Ovary (tissue), 3 donors: ENCODE measurements at regions not wholly inside any gene's neighbourhood (a gene's known extent, or its start where the extent isn't known, plus 50 kb on each side); places are given as distances from the start of the nearest gene placed in this dataset.

Experiments
- CTCF ChIP-seq, 3 donors: fragments of 450-650 bp in 2 of 3; fragments of 200-600 bp in 1 of 3; IDR thresholded peaks; one replicate each; pipeline versions ENCODE4 v1.5.1 to v1.8.0; 2016 to 2022; ENCODE audit warnings: antibody characterized with exemption in 3 of 3, mild to moderate bottlenecking in 1 of 3
- EP300 ChIP-seq: sonication (generic); formaldehyde crosslinking; IDR thresholded peaks from one replicate; pipeline ENCODE4 v1.6.1; 2017; ENCODE audit warnings: antibody characterized with exemption
- donor health status: DM: no; HTN: no; CAD: no.

- TF ChIP-seq CTCF (IDR thresholded peaks at IDR 0.05) (no peak), EP300 (no peak)
Observed at GRCh38 chr12:58470266-58471010, 449.9 kb downstream of the LRIG3 start.
